IMR-90 (cell line): ENCODE measurements at regions not wholly inside any gene's neighbourhood (a gene's known extent, or its start where the extent isn't known, plus 50 kb on each side); places are given as distances from the start of the nearest gene placed in this dataset.

ENCODE experiments used
- ATAC-seq: fragments of 200-7000 bp; cut with Tn5 transposase; 2 replicates; pipeline ENCODE4 v1.9.1; 2020; ENCODE audit warnings: low read depth, mild to moderate bottlenecking, moderate library complexity
- BruUV-seq: library from RNA; stranded (reverse); fragments of 400-500 nt; replicated peaks from 2 replicates; lab custom pipeline; 2021; lab: Mats Ljungman, UMichigan
- CTCF ChIA-PET: fragments of 300-600 bp; formaldehyde crosslinking; extraction: SDS; loops from one replicate; lab custom pipeline; 2021; ENCODE audit warnings: antibody characterized with exemption; lab: Yijun Ruan, JAX
- POLR2A ChIA-PET: fragments of 300-600 bp; sonication (Branson Sonifier 250); formaldehyde crosslinking; loops from one replicate; lab custom pipeline; 2022; ENCODE audit warnings: antibody characterized with exemption; ENCODE audit not compliant: unreplicated experiment; lab: Charles Lee
- DNase-seq: peaks from one replicate; pipeline ENCODE4 v3.0.0; 2013
- H2AFZ ChIP-seq: replicated peaks from 2 replicates; pipeline ENCODE3; 2013; ENCODE audit warnings: low read length, mild to moderate bottlenecking; ENCODE audit not compliant: poor library complexity
- H2AK5ac ChIP-seq: 2 replicates; pipeline ENCODE4 v1.6.1; 2013; ENCODE audit warnings: low read depth, low read length, inconsistent platforms
- H2AK9ac ChIP-seq: replicated peaks from 2 replicates; pipeline ENCODE3; 2013; ENCODE audit warnings: mild to moderate bottlenecking, low read depth, low read length, moderate library complexity; ENCODE audit not compliant: poor library complexity
- H2BK120ac ChIP-seq: 2 replicates; pipeline ENCODE4 v1.6.1; 2013; ENCODE audit warnings: low read depth, low read length, inconsistent platforms
- H2BK15ac ChIP-seq: 3 replicates; pipeline ENCODE4 v1.6.1; 2013; ENCODE audit warnings: low read depth, low read length, inconsistent platforms
- H2BK20ac ChIP-seq: 2 replicates; pipeline ENCODE4 v1.6.1; 2013; ENCODE audit warnings: low read depth, mild to moderate bottlenecking, inconsistent platforms, low read length, moderate library complexity
- H2BK5ac ChIP-seq: 2 replicates; pipeline ENCODE4 v1.6.1; 2013; ENCODE audit warnings: mild to moderate bottlenecking, low read depth, low read length, inconsistent platforms; ENCODE audit not compliant: poor library complexity, severe bottlenecking
- H3K14ac ChIP-seq: replicated peaks from 2 replicates; pipeline ENCODE4 v1.6.1; 2013; ENCODE audit warnings: low read depth, low read length, inconsistent platforms
- H3K18ac ChIP-seq: 2 replicates; pipeline ENCODE4 v1.6.1; 2013; ENCODE audit warnings: low read depth, low read length, control low read depth
- H3K23ac ChIP-seq: 2 replicates; pipeline ENCODE4 v1.6.1; 2013; ENCODE audit warnings: low read depth, low read length, inconsistent platforms
- H3K27ac ChIP-seq: 2 replicates; pipeline ENCODE4 v1.5.1; 2013; ENCODE audit warnings: mild to moderate bottlenecking, control low read depth, low read length; ENCODE audit not compliant: insufficient read depth
- H3K27me3 ChIP-seq: 2 replicates; pipeline ENCODE4 v1.6.1; 2013; ENCODE audit warnings: low read length; ENCODE audit not compliant: control insufficient read depth, insufficient read depth
- H3K36me3 ChIP-seq: 2 replicates; pipeline ENCODE4 v1.6.1; 2013; ENCODE audit warnings: low read length, mixed read lengths; ENCODE audit not compliant: control insufficient read depth, insufficient read depth
- H3K4ac ChIP-seq: 2 replicates; pipeline ENCODE4 v1.6.1; 2013; ENCODE audit warnings: low read depth, low read length, inconsistent platforms
- H3K4me1 ChIP-seq: 2 replicates; pipeline ENCODE4 v1.6.1; 2013; ENCODE audit warnings: low read length, mixed read lengths; ENCODE audit not compliant: control insufficient read depth, insufficient read depth
- H3K4me2 ChIP-seq: 2 replicates; pipeline ENCODE4 v1.6.1; 2013; ENCODE audit warnings: low read depth, mild to moderate bottlenecking, control low read depth, low read length, moderate library complexity
- H3K4me3 ChIP-seq: 2 replicates; pipeline ENCODE4 v1.5.1; 2013; ENCODE audit warnings: low read depth, mild to moderate bottlenecking, control low read depth, low read length, moderate library complexity; ENCODE audit not compliant: insufficient read depth
- H3K56ac ChIP-seq: 2 replicates; pipeline ENCODE4 v1.6.1; 2013; ENCODE audit warnings: low read length, inconsistent platforms; ENCODE audit not compliant: insufficient read depth; ENCODE audit errors: extremely low read depth
- H3K79me1 ChIP-seq, 2 experiments: 2 replicates each; pipeline ENCODE4 v1.6.1; 2013; ENCODE audit warnings: low read length in 2 of 2, inconsistent platforms in 1 of 2, low read depth in 1 of 2
- H3K9ac ChIP-seq: 2 replicates; pipeline ENCODE4 v1.6.1; 2013; ENCODE audit warnings: low read depth, low read length, control low read depth
- H3K9me1 ChIP-seq: 2 replicates; pipeline ENCODE4 v1.6.1; 2013; ENCODE audit warnings: low read length, inconsistent platforms; ENCODE audit not compliant: insufficient read depth
- H3K9me3 ChIP-seq: 2 replicates; pipeline ENCODE4 v1.6.1; 2013; ENCODE audit warnings: low read length; ENCODE audit not compliant: control insufficient read depth, insufficient read depth
- H4K20me1 ChIP-seq: 2 replicates; pipeline ENCODE4 v1.6.1; 2013; ENCODE audit warnings: low read length, inconsistent platforms; ENCODE audit not compliant: insufficient read depth
- H4K5ac ChIP-seq: 2 replicates; pipeline ENCODE4 v1.6.1; 2013; ENCODE audit warnings: mild to moderate bottlenecking, low read depth, low read length, control low read depth
- H4K8ac ChIP-seq, 2 experiments: 2 replicates each; pipeline ENCODE4 v1.6.1; 2013; ENCODE audit warnings: low read depth in 2 of 2, low read length in 2 of 2, control low read depth in 1 of 2, inconsistent platforms in 1 of 2
- H4K91ac ChIP-seq: 2 replicates; pipeline ENCODE4 v1.6.1; 2013; ENCODE audit warnings: low read depth, low read length, inconsistent platforms; ENCODE audit not compliant: insufficient read depth
- MAFK ChIP-seq: IDR thresholded peaks from 2 replicates; pipeline ENCODE4 v1.6.1; 2012; ENCODE audit warnings: low read depth, low read length, improper control_type of control experiment
- RAD21 ChIP-seq: IDR thresholded peaks from 2 replicates; pipeline ENCODE4 v1.6.1; 2012; ENCODE audit warnings: low read length, improper control_type of control experiment
- WGBS, 2 experiments: methylation state at CpG; one replicate each; pipeline versions ENCODE4 v1.1.5 to v1.1.7; 2013; ENCODE audit warnings: missing lambda C conversion rate in 2 of 2; ENCODE audit not compliant: insufficient read length in 1 of 2; ENCODE audit errors: extremely low coverage in 2 of 2; 5-methylcytosine and 5-hydroxymethylcytosine counted together
- dilution Hi-C: fragments of 300-500 bp; cut with HindIII; formaldehyde crosslinking; loops from one replicate; pipeline ENCODE4 v1.14.3; 2018; ENCODE audit warnings: low sequenced_read_pairs; ENCODE audit not compliant: unreplicated experiment
- in situ Hi-C: fragments of 300-500 bp; cut with MboI; formaldehyde crosslinking; loops from 3 replicates; pipeline ENCODE4 v1.14.3; 2019; ENCODE audit warnings: low sequenced_read_pairs, inconsistent platforms, mixed read lengths
- intact Hi-C: fragments of 100-400 bp; cut with micrococcal nuclease; formaldehyde crosslinking; loops from 2 replicates; pipeline ENCODE4 v1.10.0; 2022
- TF ChIP-seq, protein P1 (sequence below): fragments of 150-350 bp; IDR thresholded peaks from 2 replicates; pipeline ENCODE4 v1.6.1; 2017; ENCODE audit warnings: mild to moderate bottlenecking, antibody characterized with exemption, low read length, low read depth

DNA sequence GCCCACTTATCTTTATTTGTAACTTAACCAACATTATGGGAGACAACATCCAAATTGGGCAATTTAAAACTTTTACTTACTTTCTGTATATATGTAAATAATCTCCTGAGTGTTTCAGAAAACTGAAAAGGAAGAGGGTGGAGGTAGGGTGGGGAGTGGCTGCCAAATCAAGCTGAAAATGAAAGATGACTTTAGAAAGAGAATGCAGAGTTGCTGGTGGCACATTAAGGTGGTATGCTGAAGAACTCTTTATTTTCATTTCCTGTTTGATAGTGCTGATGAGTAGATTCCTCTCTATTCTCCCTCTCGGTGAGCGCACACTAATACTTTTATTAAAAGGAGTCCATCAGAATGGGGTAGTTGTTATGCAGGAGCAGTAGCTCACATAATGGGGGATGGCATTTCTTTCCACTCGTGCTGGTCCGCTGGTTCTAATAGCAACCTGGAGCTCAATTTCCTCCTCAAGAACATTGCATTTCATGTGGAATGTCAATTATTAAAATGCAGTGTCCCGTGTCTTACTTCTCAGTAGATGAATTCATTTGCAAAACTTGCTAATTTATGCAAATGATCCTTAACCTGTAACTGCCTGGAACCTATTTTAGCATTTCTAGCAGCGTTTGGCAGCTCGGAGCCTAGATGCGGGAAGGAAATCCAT lies 466.9 kb upstream of the HNRNPA3 start:
- ATAC-seq (no peak), DNase-seq (no peak)
- H3K14ac ChIP-seq: no peak overlapping the region
- H4K20me1 ChIP-seq: no peaks in the 10 kb centered on the region
- H2BK120ac ChIP-seq: no peak overlapping the region
- no peak overlapping the region for H2AK9ac ChIP-seq
- H3K23ac ChIP-seq: no peak overlapping the region
- H3K27me3 ChIP-seq: no peaks in the 10 kb centered on the region
- H2BK20ac ChIP-seq: no peak overlapping the region
- H3K36me3 ChIP-seq: no peaks in the 10 kb centered on the region
- intact Hi-C loops: no loop called here
- BruUV-seq: no TSS peak
- no peak overlapping the region for H2BK15ac ChIP-seq
- H3K27ac ChIP-seq: no peak overlapping the region
- no peak overlapping the region for H3K4me2 ChIP-seq
- no peak overlapping the region for H2AK5ac ChIP-seq
- no CpG with 5 or more reads among the region's 8 CpGs for WGBS, 2 experiments
- H3K9me1 ChIP-seq: no peaks in the 10 kb centered on the region
- no peak overlapping the region for H4K5ac ChIP-seq
- H3K4ac ChIP-seq: no peak overlapping the region
- no peak overlapping the region for H2BK5ac ChIP-seq
- H3K4me1 ChIP-seq: no peaks in the 10 kb centered on the region
- no peak overlapping the region for H4K8ac ChIP-seq
- ChIA-PET POLR2A (no interaction called here), CTCF (interaction anchor here (0.9 kb wide), 1 partner anchor 94 kb away, joined by 7 read pairs; no protein-coding TSS in a partner anchor)
- dilution Hi-C loops: no loop called here
- H4K91ac ChIP-seq: no peak overlapping the region
- no peaks in the 10 kb centered on the region for H3K79me1 ChIP-seq
- H3K9ac ChIP-seq: no peak overlapping the region
- TF ChIP-seq RAD21: no peak
- TF ChIP-seq MAFK: no peak
- TF ChIP-seq, protein P1, sequence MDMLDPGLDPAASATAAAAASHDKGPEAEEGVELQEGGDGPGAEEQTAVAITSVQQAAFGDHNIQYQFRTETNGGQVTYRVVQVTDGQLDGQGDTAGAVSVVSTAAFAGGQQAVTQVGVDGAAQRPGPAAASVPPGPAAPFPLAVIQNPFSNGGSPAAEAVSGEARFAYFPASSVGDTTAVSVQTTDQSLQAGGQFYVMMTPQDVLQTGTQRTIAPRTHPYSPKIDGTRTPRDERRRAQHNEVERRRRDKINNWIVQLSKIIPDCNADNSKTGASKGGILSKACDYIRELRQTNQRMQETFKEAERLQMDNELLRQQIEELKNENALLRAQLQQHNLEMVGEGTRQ: no peak
- H3K9me3 ChIP-seq: no peaks in the 10 kb centered on the region
- no peak overlapping the region for H3K4me3 ChIP-seq
- H3K56ac ChIP-seq: no peak overlapping the region
- H3K18ac ChIP-seq: no peak overlapping the region
- no peak overlapping the region for H2AFZ ChIP-seq
- in situ Hi-C loops: no loop called here
